ENCODE measurements at regions not wholly inside any gene's neighbourhood (a gene's known extent, or its start where the extent isn't known, plus 50 kb on each side); places are given as distances from the start of the nearest gene placed in this dataset.

- no peaks in the 10 kb centered on the region for H3K79me1 ChIP-seq (ENCODE audit: insufficient read depth, low read depth, low read length, poor library complexity, severe bottlenecking)
- no peak overlapping the region for H3K4me3 Mint-ChIP-seq
- no peak overlapping the region for H3K23ac ChIP-seq (ENCODE audit: insufficient read length, low read depth, low read length)
- no peak overlapping the region for H4K91ac ChIP-seq (ENCODE audit: insufficient read length, low read depth, low read length)
- H3K4me1 Mint-ChIP-seq = peaks cover 7 to 9% of the 10 kb centered on the region in 2 experiments
- H3K27ac ChIP-seq (ENCODE audit: insufficient read length, low read depth, low read length) = no peak overlapping the region
- H3T11ph ChIP-seq (ENCODE audit: low read length) = no peak overlapping the region
- no CpG with 5 or more reads among the region's 3 CpGs for WGBS (ENCODE audit: extremely low coverage, insufficient read length, low lambda C conversion rate)
- no peak overlapping the region for H3K27ac Mint-ChIP-seq
- H3K36me3 Mint-ChIP-seq (ENCODE audit: insufficient read depth in 1 of 3, low read depth in 3 of 3) = no peaks in the 10 kb centered on the region
- H3K4me1 ChIP-seq (ENCODE audit: insufficient read depth, low read length) = no peaks in the 10 kb centered on the region
- H4K20me1 ChIP-seq (ENCODE audit: control insufficient read depth, insufficient read depth, insufficient read length) = no peaks in the 10 kb centered on the region
- H3K18ac ChIP-seq (ENCODE audit: insufficient read length, low read depth, low read length) = no peak overlapping the region
- no peak overlapping the region for H3K14ac ChIP-seq (ENCODE audit: insufficient read depth, low read length)
- H2AK5ac ChIP-seq (ENCODE audit: insufficient read length, low read length) = no peak overlapping the region
- no peaks in the 10 kb centered on the region for H3K9me3 ChIP-seq (ENCODE audit: control insufficient read depth, low read depth, low read length)
- no peak overlapping the region for H3K4ac ChIP-seq (ENCODE audit: low read depth, low read length)
- H2BK15ac ChIP-seq (ENCODE audit: low read depth, low read length) = no peak overlapping the region
- H3K9ac ChIP-seq (ENCODE audit: extremely low read depth, insufficient read length, low read length) = no peak overlapping the region
- TF ChIP-seq CTCF (conservative IDR thresholded peaks at IDR 0.05) = no peak
- H2BK20ac ChIP-seq (ENCODE audit: low read depth, low read length, poor library complexity, severe bottlenecking) = no peak overlapping the region
- no peak overlapping the region for H2BK12ac ChIP-seq (ENCODE audit: insufficient read length, low read depth, low read length)
- no peak overlapping the region for H4K8ac ChIP-seq (replicated peaks; ENCODE audit: insufficient read length, low read depth, low read length)
- H2BK5ac ChIP-seq (ENCODE audit: insufficient read length, low read length) = no peak overlapping the region
- no peak overlapping the region for H3K56ac ChIP-seq (ENCODE audit: insufficient read length, low read depth, low read length)
- no peaks in the 10 kb centered on the region; a peak in 1 of 5 replicates for H3K9me3 Mint-ChIP-seq
- DNase-seq = no peak
- H3K4me2 ChIP-seq (ENCODE audit: insufficient read depth, insufficient read length, low read length) = no peak overlapping the region
- no peak overlapping the region for H4K5ac ChIP-seq (ENCODE audit: insufficient read length, low read depth, low read length)
- no peak overlapping the region for H2BK120ac ChIP-seq (ENCODE audit: low read depth, low read length, poor library complexity, severe bottlenecking)
- no peaks in the 10 kb centered on the region for H3K23me2 ChIP-seq (ENCODE audit: insufficient read length, low read depth, low read length, poor library complexity, severe bottlenecking)
- no peak overlapping the region for H2AFZ ChIP-seq (ENCODE audit: low read length)
- no peaks in the 10 kb centered on the region for H3K27me3 Mint-ChIP-seq (ENCODE audit: low read depth)
- no peaks in the 10 kb centered on the region for H3K79me2 ChIP-seq (ENCODE audit: insufficient read depth, low read length)
- no peaks in the 10 kb centered on the region for H3K27me3 ChIP-seq (ENCODE audit: insufficient read depth, low read length)
These were observed 247.2 kb downstream of the BMP4 start for GRCh38 chr14:53709381-53709780.
